ENCODE measurements at regions not wholly inside any gene's neighbourhood (a gene's known extent, or its start where the extent isn't known, plus 50 kb on each side); places are given as distances from the start of the nearest gene placed in this dataset.
A peak's percentile ranks its signal among the peaks of the same experiment; 100 is the strongest.

GRCh38 chr21:17903929-17904639 lies 84.9 kb upstream of the C21orf91 start:
- no peak overlapping the region for H2AFZ ChIP-seq (ENCODE audit: low read depth, low read length)
- H3K36me3 ChIP-seq (ENCODE audit: control insufficient read depth in 2 of 2, extremely low read depth in 1 of 2, insufficient read depth in 2 of 2, low read length in 2 of 2) = no peaks in the 10 kb centered on the region
- H3K27me3 ChIP-seq (ENCODE audit: control insufficient read depth in 2 of 2, insufficient read depth in 2 of 2, low read length in 2 of 2) = no peaks in the 10 kb centered on the region
- no peak overlapping the region for H3K27ac ChIP-seq (ENCODE audit: insufficient read depth, low read depth, low read length)
- no peaks in the 10 kb centered on the region for H3K9me3 ChIP-seq (replicated peaks; ENCODE audit: control insufficient read depth, insufficient read depth, low read length)
- ChIA-PET POLR2A (no interaction called here), CTCF (interaction anchor here (1.0 to 2.1 kb wide), 6 partner anchors 19 to 517 kb away, joined by 3 to 9 read pairs (median 4); no protein-coding TSS in a partner anchor)
- intact Hi-C loops (cut with micrococcal nuclease) = loop anchor here (1.0 to 5.0 kb wide), 2 partner anchors 87 to 225 kb away; partner anchors contain the start of gene C21orf91
- no peaks in the 10 kb centered on the region for H3K9me1 ChIP-seq (replicated peaks; ENCODE audit: control insufficient read depth, extremely low read depth, insufficient read depth, low read length)
- dilution Hi-C loops (cut with MboI; ENCODE audit: extremely low pct_ligation_motif_present, low sequenced_read_pairs) = no loop called here
- FAIRE-seq = no peak
- no peak overlapping the region for H3K9ac ChIP-seq (replicated peaks; ENCODE audit: extremely low read depth, insufficient read depth, low read length)
- no peaks in the 10 kb centered on the region for H3K79me2 ChIP-seq (ENCODE audit: control insufficient read depth, insufficient read depth, low read length)
- no TSS peak for BruUV-seq (replicated peaks)
- no peaks in the 10 kb centered on the region for H4K20me1 ChIP-seq (replicated peaks; ENCODE audit: control insufficient read depth, extremely low read depth, insufficient read depth, low read length)
- no peak overlapping the region for H3K4me3 ChIP-seq (replicated peaks in 1 of 3; ENCODE audit: insufficient read depth in 1 of 3, low read depth in 1 of 3, low read length in 3 of 3)
- no peak for DNase-seq (ENCODE audit: low read depth, low spot score)
- H3K4me1 ChIP-seq (ENCODE audit: control insufficient read depth, extremely low read depth, insufficient read depth, low read length) = no peaks in the 10 kb centered on the region
- no peak for TF ChIP-seq POLR2AphosphoS5 (IDR thresholded peaks at IDR 0.05; ENCODE audit: insufficient read depth, low read depth, low read length)
- TF ChIP-seq GATA2 (IDR thresholded peaks at IDR 0.05; ENCODE audit: insufficient read depth, insufficient read length, low read depth, low read length) = no peak
- H3K4me2 ChIP-seq (ENCODE audit: insufficient read depth, low read length) = no peak overlapping the region

GRCh38 chr21:17903029-17903806 lies 84.1 kb upstream of the C21orf91 start:
- no peaks in the 10 kb centered on the region for H3K27me3 ChIP-seq (ENCODE audit: control insufficient read depth in 2 of 2, insufficient read depth in 2 of 2, low read length in 2 of 2)
- FAIRE-seq (no peak), DNase-seq (ENCODE audit: low read depth, low spot score) (peak; percentile 29)
- H3K9me1 ChIP-seq (replicated peaks; ENCODE audit: control insufficient read depth, extremely low read depth, insufficient read depth, low read length) = no peaks in the 10 kb centered on the region
- H3K9ac ChIP-seq (replicated peaks; ENCODE audit: extremely low read depth, insufficient read depth, low read length) = no peak overlapping the region
- BruUV-seq (replicated peaks) = no TSS peak
- H4K20me1 ChIP-seq (replicated peaks; ENCODE audit: control insufficient read depth, extremely low read depth, insufficient read depth, low read length) = no peaks in the 10 kb centered on the region
- no peak overlapping the region for H3K4me2 ChIP-seq (ENCODE audit: insufficient read depth, low read length)
- intact Hi-C loops (cut with micrococcal nuclease) (loop anchor here (1.0 to 5.0 kb wide), 2 partner anchors 86 to 224 kb away; partner anchors contain the start of gene C21orf91), dilution Hi-C loops (cut with MboI; ENCODE audit: extremely low pct_ligation_motif_present, low sequenced_read_pairs) (no loop called here)
- H3K27ac ChIP-seq (ENCODE audit: insufficient read depth, low read depth, low read length) = no peak overlapping the region
- no peak for TF ChIP-seq MYC (IDR thresholded peaks at IDR 0.05; ENCODE audit: low read depth, low read length)
- no peak for TF ChIP-seq GATA2 (IDR thresholded peaks at IDR 0.05; ENCODE audit: insufficient read depth, insufficient read length, low read depth, low read length)
- H3K9me3 ChIP-seq (replicated peaks; ENCODE audit: control insufficient read depth, insufficient read depth, low read length) = no peaks in the 10 kb centered on the region
- ChIA-PET CTCF (interaction anchor here (1.1 to 2.1 kb wide), 5 partner anchors 22 to 516 kb away, joined by 3 to 9 read pairs (median 6); no protein-coding TSS in a partner anchor), POLR2A (no interaction called here)
- no peak overlapping the region for H3K4me3 ChIP-seq (replicated peaks in 1 of 3; ENCODE audit: insufficient read depth in 1 of 3, low read depth in 1 of 3, low read length in 3 of 3)
- H2AFZ ChIP-seq (ENCODE audit: low read depth, low read length) = no peak overlapping the region
- no peaks in the 10 kb centered on the region for H3K4me1 ChIP-seq (ENCODE audit: control insufficient read depth, extremely low read depth, insufficient read depth, low read length)
- no peaks in the 10 kb centered on the region for H3K79me2 ChIP-seq (ENCODE audit: control insufficient read depth, insufficient read depth, low read length)
- H3K36me3 ChIP-seq (ENCODE audit: control insufficient read depth in 2 of 2, extremely low read depth in 1 of 2, insufficient read depth in 2 of 2, low read length in 2 of 2) = no peaks in the 10 kb centered on the region

Data from endothelial cell of umbilical vein (primary cell).